NCI-H146 treated with DMSO at 0.1 percent for 48 hours (cell line): ENCODE measurements at regions not wholly inside any gene's neighbourhood (a gene's known extent, or its start where the extent isn't known, plus 50 kb on each side); places are given as distances from the start of the nearest gene placed in this dataset.

Source experiments
- DNase-seq: peaks from one replicate; lab custom pipeline; 2025; ENCODE audit not compliant: unreplicated experiment; lab: John Stamatoyannopoulos, UW

- no peak for DNase-seq
These were observed 123.5 kb downstream of the MBD2 start for GRCh38 chr18:54100920-54101470.

- DNase-seq, result no peak
These were observed 124.0 kb downstream of the MBD2 start for GRCh38 chr18:54100466-54100865.

- no peak for DNase-seq
These were observed 130.0 kb downstream of the MBD2 start for GRCh38 chr18:54094474-54094873.

DNA sequence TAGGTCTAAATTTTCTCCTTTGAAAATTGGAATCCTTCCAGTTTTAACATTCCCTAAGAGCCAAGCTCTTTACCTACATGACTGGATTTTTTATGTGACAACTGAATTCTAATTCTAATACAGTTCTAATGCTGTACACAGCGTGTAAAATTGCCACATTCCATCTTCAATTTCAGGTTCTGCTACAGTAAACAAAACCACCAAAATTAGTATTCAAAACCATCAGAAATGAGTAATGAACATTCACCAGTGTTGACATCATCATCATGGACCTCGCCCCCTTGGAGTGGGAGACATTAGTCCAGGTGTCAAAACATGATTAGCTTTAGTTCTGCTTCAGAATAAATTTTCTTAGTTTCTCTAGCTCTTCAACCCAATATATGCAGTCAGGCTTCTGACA is 133.6 kb downstream of the MBD2 start:
- DNase-seq, result no peak

DNA sequence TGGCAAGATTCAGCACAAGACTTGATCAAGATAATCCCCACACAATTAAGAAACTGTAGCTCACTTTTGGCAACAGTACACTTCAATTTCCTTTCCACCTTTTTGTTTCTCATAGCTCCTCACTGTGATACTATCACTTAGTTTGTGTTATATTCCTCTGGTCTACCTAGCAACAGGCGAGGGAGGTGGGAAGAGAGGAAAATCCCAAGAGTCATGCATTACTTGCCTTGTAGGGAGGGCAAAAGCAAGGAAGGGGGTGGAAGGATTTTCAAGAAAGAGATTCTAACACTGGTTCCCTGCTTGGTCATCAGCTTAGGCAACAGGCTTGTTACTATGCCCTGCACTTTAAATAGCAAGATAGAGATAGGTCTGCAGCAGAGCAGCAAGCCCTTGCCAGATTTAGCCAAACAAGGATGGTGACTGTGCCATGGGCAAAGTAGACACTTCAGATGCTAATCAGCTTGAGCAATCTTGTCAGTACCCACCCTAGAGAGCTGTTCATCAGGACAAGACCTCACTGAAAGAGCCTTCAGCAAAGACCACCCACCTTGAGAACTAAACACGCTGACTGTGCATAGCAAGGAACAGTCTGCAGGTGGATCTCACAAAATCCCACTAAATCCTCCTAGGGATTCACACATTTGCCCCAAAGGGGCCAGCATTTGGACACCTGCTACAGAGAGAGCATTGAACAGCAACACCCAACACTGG is 134.6 kb downstream of the MBD2 start:
- no peak for DNase-seq

GRCh38 chr18:54086863-54087262 is 137.6 kb downstream of the MBD2 start:
- DNase-seq, result no peak

DNA sequence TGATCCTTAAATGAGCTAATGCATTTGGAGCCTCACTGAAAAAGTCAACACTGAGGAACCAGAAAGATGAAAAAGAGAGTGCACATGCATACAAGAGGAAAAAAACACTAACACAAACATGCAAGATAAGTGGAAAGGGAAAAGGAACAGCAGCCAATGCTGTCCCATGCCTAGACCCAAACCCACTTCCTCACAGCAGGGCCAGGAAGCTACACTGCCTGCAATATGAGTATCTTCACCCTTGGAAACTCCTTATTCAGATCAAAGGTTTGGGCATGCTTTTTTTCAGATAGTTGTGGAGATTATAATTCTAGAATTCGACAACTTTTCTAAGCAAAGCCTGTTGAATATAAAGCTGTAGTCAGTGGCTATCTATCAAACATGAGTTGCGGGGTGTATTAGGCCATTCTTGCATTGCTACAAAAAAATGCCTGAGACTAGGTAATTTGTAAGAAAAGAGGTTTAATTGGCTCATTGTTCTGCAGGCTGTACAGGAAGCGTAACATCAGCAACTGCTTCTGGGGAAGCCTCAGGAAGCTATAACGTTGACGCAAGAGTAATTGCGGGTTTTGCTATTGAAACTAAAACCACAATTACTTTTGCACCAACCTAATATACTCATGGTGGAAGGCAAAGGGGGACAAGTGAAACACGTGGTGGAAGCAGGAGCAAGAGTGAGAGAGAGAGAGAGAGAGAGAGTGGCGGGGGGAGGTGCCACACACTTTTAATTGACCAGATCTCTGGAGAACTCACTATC is 138.2 kb downstream of the MBD2 start:
- no peak for DNase-seq

GRCh38 chr18:54080858-54081257 is 143.6 kb downstream of the MBD2 start:
- DNase-seq, result no peak

GRCh38 chr18:54076166-54076565 is 148.3 kb downstream of the MBD2 start:
- no peak for DNase-seq

GRCh38 chr18:54075689-54076088 is 148.8 kb downstream of the MBD2 start:
- no peak for DNase-seq

- no peak for DNase-seq
These were observed 154.7 kb downstream of the MBD2 start for GRCh38 chr18:54069729-54070128.

- DNase-seq, result no peak
These were observed 164.0 kb downstream of the MBD2 start for GRCh38 chr18:54060343-54061005.

DNA sequence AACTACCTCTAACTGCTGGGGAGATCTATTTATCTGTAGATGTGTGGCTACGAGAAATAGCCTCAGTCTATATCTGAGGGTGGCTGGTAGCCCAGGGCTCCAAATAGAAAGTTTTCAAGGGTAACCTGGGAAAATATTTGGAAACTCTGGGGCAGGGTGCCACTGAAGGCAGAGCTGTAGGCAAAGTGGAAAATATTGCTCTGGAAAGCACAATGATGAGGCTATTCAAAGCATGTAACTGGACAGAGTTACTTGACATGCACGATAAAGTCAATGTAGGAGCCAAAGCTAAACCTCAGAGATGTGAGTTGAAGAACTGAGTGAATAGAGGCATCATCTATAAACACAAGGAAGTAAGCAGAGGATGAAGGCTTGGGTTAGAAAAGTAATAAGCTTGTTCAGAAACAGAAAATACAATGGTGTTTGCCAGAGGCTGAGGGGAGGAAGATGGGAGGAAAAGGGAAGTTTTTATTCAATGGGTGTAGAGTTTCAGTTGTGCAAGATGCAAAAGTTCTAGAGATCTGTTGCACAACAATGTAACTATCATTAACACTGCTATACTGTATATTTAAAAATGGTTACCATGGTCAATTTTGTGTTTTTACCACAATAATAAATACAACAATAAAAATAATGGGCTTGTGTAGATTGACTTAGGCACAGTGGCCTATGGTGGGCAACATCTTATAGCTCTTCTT is 171.6 kb downstream of the MBD2 start:
- DNase-seq, result no peak

- no peak for DNase-seq
These were observed 172.2 kb downstream of the MBD2 start for GRCh38 chr18:54052259-54052658.

GRCh38 chr18:54043484-54044251 is 180.8 kb downstream of the MBD2 start:
- DNase-seq, result no peak

- DNase-seq, result no peak
These were observed 188.5 kb downstream of the MBD2 start for GRCh38 chr18:54035927-54036326.

DNA sequence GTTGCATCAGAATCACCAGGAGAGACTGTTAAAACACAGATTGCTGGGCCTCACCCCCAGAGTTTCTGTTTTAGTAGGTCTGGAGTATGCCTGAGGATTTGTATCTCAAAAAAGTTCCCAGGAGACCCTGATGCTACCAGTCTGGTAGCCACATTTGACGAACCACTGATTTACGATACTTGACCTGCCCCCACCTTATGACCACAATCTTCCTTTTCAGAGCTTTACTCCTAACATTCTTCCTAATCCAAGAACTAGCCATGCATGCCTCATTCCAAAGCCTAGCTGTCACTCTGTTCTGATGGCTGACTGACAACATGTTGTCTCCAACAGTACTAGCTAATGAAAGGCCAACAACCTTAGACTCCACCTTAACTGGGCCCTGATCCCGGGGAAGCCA is 191.4 kb downstream of the MBD2 start:
- no peak for DNase-seq

DNA sequence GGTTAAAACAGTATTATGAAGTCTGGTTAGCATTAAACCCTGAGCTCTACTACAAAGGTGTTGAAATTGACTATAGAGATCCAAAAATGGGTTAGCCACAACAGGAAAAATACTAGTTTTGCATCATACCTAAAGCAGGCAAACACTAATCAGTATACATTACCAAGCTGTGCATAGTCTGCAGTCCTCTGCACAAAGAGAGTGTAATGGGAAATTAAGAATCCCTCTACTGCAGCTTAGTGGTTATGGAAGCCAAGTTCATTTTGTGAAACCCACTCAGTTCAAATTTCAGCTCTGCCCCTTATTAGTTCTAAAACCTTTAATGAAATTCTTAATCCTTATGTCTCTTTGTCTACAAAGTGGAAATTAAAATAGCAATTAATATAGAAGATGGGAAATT is 192.1 kb downstream of the MBD2 start:
- no peak for DNase-seq

DNA sequence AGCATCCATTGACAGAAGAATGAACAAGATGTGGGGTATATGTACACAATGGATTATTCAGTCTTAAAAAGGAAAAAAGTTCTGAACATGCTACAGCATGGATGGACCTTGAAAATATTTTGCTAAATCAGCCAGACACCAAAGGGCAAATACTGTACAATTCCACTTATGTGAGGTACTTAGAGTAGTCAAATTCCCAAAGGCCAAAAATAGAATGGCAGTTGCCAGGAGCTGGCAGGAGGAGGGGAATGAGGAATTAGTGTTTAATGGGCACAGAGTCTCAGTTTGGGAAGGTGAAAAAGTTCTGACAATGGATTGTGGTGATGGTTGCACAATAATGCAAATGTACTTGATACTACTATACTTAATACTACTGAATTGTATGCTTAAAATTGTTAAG is 193.2 kb downstream of the MBD2 start:
- no peak for DNase-seq

DNA sequence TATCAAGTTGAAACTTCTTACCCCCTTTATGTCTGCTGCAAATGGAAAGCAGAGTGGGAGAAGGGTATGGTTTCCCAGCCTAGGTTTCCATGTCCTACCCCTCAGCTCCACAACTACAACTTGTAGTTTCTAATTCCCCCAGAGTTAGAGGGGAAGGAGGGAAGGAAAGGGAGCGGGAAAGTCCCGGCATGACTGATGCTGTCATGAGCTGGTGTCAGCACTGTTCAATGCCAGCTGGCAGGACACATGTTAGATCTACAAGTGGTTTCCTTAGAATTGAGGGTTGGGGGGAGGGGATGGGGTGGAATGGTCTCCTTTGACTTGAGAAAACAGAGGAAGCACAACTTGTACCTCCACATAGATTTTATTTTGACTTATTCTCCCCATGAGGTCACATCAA is 194.0 kb downstream of the MBD2 start:
- no peak for DNase-seq

GRCh38 chr18:54023471-54023870 is 201.0 kb downstream of the MBD2 start:
- DNase-seq, result no peak
